ENCODE measurements at regions not wholly inside any gene's neighbourhood (a gene's known extent, or its start where the extent isn't known, plus 50 kb on each side); places are given as distances from the start of the nearest gene placed in this dataset.

DNA sequence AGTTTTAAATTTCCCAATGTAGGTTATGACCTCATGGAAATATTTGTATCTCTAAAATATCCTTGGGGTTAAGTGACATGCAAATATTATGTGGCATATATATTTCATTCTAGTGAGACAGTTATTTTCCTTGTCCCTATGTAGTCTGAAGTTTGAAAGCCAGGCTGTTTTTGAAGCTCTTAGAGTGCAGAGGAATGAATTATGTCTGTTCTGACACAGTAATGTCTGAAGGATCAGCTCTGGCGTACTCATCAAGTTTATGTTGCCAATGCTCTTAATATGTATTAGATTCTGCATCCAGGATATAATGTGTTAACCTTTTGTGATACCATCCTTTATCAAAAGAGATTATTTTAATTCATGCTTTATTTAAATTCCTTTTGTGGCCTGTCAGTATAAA, 355.8 kb downstream of the PCDH7 start:
- TF ChIP-seq POLR2A (IDR thresholded peaks at IDR 0.05; ENCODE audit: low read length) (no peak), GATA1 (IDR thresholded peaks at IDR 0.05; ENCODE audit: low read depth, low read length) (no peak)
